Hepatocyte (in vitro differentiated cells): ENCODE measurements at regions not wholly inside any gene's neighbourhood (a gene's known extent, or its start where the extent isn't known, plus 50 kb on each side); places are given as distances from the start of the nearest gene placed in this dataset.

ENCODE experiments used
- DNase-seq: peaks from one replicate; pipeline ENCODE4 v3.0.0-alpha.2; 2016; ENCODE audit warnings: low spot score
- H2AFZ ChIP-seq: fragments of 200-600 bp; sonication (generic); 2 replicates; pipeline ENCODE4 v1.6.0; 2016; ENCODE audit warnings: antibody characterized with exemption, mild to moderate bottlenecking
- H3K27ac ChIP-seq: fragments of 200-600 bp; sonication (generic); 2 replicates; pipeline ENCODE4 v1.5.1; 2016; ENCODE audit warnings: mild to moderate bottlenecking
- H3K27me3 ChIP-seq: fragments of 200-600 bp; sonication (generic); 2 replicates; pipeline ENCODE4 v1.6.1; 2016
- H3K36me3 ChIP-seq: fragments of 200-600 bp; sonication (generic); replicated peaks from 2 replicates; pipeline ENCODE4 v1.5.1; 2016; ENCODE audit warnings: low read depth; ENCODE audit not compliant: insufficient read depth
- H3K4me1 ChIP-seq: fragments of 200-600 bp; sonication (generic); 2 replicates; pipeline ENCODE4 v1.5.1; 2016; ENCODE audit warnings: mild to moderate bottlenecking, moderate library complexity; ENCODE audit not compliant: insufficient read depth
- H3K4me2 ChIP-seq: fragments of 200-600 bp; sonication (generic); 2 replicates; pipeline ENCODE4 v1.6.0; 2016
- H3K4me3 ChIP-seq: fragments of 200-600 bp; sonication (generic); 2 replicates; pipeline ENCODE4 v1.5.1; 2016; ENCODE audit warnings: mild to moderate bottlenecking
- H3K79me2 ChIP-seq: fragments of 200-600 bp; sonication (generic); 2 replicates; pipeline ENCODE4 v1.6.0; 2017; ENCODE audit warnings: mild to moderate bottlenecking
- H3K9me2 ChIP-seq: fragments of 200-600 bp; sonication (generic); replicated peaks from 2 replicates; pipeline ENCODE4 v1.6.0; 2017; ENCODE audit warnings: mild to moderate bottlenecking; ENCODE audit not compliant: insufficient read depth
- H3K9me3 ChIP-seq: fragments of 200-600 bp; sonication (generic); 2 replicates; pipeline ENCODE4 v1.5.1; 2016; ENCODE audit warnings: low read depth, mild to moderate bottlenecking
- H4K20me1 ChIP-seq: fragments of 200-600 bp; sonication (generic); 2 replicates; pipeline ENCODE4 v1.6.0; 2016; ENCODE audit warnings: mild to moderate bottlenecking; ENCODE audit not compliant: insufficient read depth, poor library complexity, severe bottlenecking
- EZH2 ChIP-seq: fragments of 200-600 bp; sonication (generic); IDR thresholded peaks from 2 replicates; pipeline ENCODE4 v1.6.1; 2016; ENCODE audit warnings: antibody characterized with exemption, mild to moderate bottlenecking, borderline replicate concordance
- EZH2phosphoT487 ChIP-seq: fragments of 200-600 bp; sonication (generic); IDR thresholded peaks from one replicate; pipeline ENCODE4 v1.6.1; 2018; ENCODE audit warnings: antibody characterized with exemption, mild to moderate bottlenecking, low read depth, moderate library complexity; ENCODE audit not compliant: unreplicated experiment, severe bottlenecking
- WGBS: methylation state at CpG from one replicate; pipeline ENCODE4 v1.1.6; 2016; ENCODE audit warnings: low lambda C conversion rate; ENCODE audit errors: missing lambda C conversion rate; 5-methylcytosine and 5-hydroxymethylcytosine counted together
- TF ChIP-seq, protein P1 (sequence below): fragments of 200-600 bp; sonication (generic); IDR thresholded peaks from 2 replicates; pipeline ENCODE4 v1.5.1; 2016; ENCODE audit warnings: antibody characterized with exemption, mild to moderate bottlenecking; ENCODE audit not compliant: poor library complexity

DNA sequence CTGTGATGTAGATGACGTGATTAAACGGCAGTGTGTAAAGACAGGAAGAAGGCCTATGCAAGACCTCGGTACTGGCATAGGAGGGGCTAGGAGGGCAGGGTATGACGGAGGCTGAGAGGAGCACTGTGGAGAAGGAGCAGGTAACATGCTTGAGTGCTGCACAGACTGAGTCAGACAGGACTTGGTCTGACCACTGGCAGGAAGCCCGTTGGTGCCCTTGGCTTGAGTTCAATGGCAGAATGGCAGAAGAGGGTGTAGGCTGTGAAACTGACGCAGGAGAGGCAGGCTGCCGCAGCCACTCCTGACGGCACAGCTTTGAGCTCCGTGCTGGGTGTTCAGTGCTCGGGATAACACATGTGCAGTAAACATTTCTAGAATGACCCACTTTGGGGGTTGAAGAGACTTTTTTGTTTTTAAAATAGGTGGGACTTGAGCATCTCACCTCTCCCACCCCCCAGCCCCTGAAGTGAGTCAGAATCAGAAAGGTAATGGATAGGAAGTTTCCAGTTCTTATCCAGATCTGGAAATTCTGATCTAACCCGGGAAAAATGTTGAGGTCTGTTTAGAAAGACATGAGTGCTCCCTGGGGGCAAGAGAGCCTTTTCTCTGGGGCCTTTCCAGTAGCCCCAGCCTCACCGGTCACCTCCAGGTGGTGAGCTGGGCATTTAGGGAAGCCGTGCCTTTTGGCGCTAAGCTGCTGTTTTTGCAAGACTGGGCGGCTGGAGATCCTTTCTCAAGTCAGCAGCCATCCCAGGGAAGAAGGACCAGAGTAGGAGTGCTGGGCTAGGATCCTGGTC is 126.4 kb downstream of the RPLP1 start:
- TF ChIP-seq, protein P1, sequence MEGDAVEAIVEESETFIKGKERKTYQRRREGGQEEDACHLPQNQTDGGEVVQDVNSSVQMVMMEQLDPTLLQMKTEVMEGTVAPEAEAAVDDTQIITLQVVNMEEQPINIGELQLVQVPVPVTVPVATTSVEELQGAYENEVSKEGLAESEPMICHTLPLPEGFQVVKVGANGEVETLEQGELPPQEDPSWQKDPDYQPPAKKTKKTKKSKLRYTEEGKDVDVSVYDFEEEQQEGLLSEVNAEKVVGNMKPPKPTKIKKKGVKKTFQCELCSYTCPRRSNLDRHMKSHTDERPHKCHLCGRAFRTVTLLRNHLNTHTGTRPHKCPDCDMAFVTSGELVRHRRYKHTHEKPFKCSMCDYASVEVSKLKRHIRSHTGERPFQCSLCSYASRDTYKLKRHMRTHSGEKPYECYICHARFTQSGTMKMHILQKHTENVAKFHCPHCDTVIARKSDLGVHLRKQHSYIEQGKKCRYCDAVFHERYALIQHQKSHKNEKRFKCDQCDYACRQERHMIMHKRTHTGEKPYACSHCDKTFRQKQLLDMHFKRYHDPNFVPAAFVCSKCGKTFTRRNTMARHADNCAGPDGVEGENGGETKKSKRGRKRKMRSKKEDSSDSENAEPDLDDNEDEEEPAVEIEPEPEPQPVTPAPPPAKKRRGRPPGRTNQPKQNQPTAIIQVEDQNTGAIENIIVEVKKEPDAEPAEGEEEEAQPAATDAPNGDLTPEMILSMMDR = no peak
- TF ChIP-seq EZH2 (no peak), EZH2phosphoT487 (no peak)
- Histone ChIP-seq H3K9me2 (no peaks in the 10 kb centered on the region), H3K9me3 (no peaks in the 10 kb centered on the region), H3K27me3 (no peaks in the 10 kb centered on the region), H3K79me2 (no peaks in the 10 kb centered on the region), H4K20me1 (no peaks in the 10 kb centered on the region), H3K4me1 (no peaks in the 10 kb centered on the region), H3K27ac (no peak overlapping the region), H3K4me3 (no peak overlapping the region), H3K36me3 (no peaks in the 10 kb centered on the region), H2AFZ (no peak overlapping the region), H3K4me2 (no peak overlapping the region)
- 82% methylated on average over 15 of the region's 15 CpGs for WGBS
- DNase-seq = no peak

GRCh38 chr15:69579950-69580618 is 127.5 kb downstream of the RPLP1 start:
- Histone ChIP-seq H3K4me1 (no peaks in the 10 kb centered on the region), H3K4me2 (no peak overlapping the region), H3K9me2 (no peaks in the 10 kb centered on the region), H3K27me3 (no peaks in the 10 kb centered on the region), H4K20me1 (no peaks in the 10 kb centered on the region), H2AFZ (no peak overlapping the region), H3K9me3 (no peaks in the 10 kb centered on the region), H3K79me2 (no peaks in the 10 kb centered on the region), H3K36me3 (no peaks in the 10 kb centered on the region), H3K4me3 (no peak overlapping the region), H3K27ac (no peak overlapping the region)
- WGBS = 74% methylated on average over 7 of the region's 7 CpGs
- peak; percentile 48 for DNase-seq
- TF ChIP-seq, protein P1 = no peak
- TF ChIP-seq EZH2 (no peak), EZH2phosphoT487 (no peak)

- Histone ChIP-seq H4K20me1 (no peaks in the 10 kb centered on the region), H3K4me1 (no peaks in the 10 kb centered on the region), H3K9me3 (no peaks in the 10 kb centered on the region), H3K36me3 (no peaks in the 10 kb centered on the region), H3K9me2 (no peaks in the 10 kb centered on the region), H3K4me3 (no peak overlapping the region), H3K79me2 (no peaks in the 10 kb centered on the region), H2AFZ (no peak overlapping the region), H3K4me2 (no peak overlapping the region), H3K27ac (no peak overlapping the region), H3K27me3 (peaks cover 10% of the 10 kb centered on the region)
- TF ChIP-seq, protein P1 = no peak
- WGBS = 68% methylated on average over 3 of the region's 3 CpGs
- no peak for DNase-seq
Measured at GRCh38 chr15:69583626-69584025, 131.0 kb downstream of the RPLP1 start.
